DOHH2 (cell line): ENCODE measurements at regions not wholly inside any gene's neighbourhood (a gene's known extent, or its start where the extent isn't known, plus 50 kb on each side); places are given as distances from the start of the nearest gene placed in this dataset.

Experiments
- H3F3A ChIP-seq: fragments of 200-600 bp; sonication (generic), shearing (Covaris generic); 2 replicates; pipeline ENCODE4 v1.6.0; 2016; ENCODE audit warnings: antibody characterized with exemption, mild to moderate bottlenecking; ENCODE audit not compliant: control insufficient read depth, insufficient read depth
- H3K27ac ChIP-seq: fragments of 200-600 bp; sonication (generic); 2 replicates; pipeline ENCODE4 v1.5.1; 2014; ENCODE audit warnings: low read depth, mild to moderate bottlenecking, low read length, moderate library complexity
- H3K27me3 ChIP-seq: fragments of 200-600 bp; sonication (generic); 2 replicates; pipeline ENCODE4 v1.6.1; 2014; ENCODE audit warnings: mild to moderate bottlenecking, low read length, mixed read lengths; ENCODE audit not compliant: control insufficient read depth
- H3K36me3 ChIP-seq: fragments of 200-600 bp; sonication (generic); 2 replicates; pipeline ENCODE4 v1.6.1; 2014; ENCODE audit warnings: mild to moderate bottlenecking, low read length, moderate library complexity, mixed read lengths; ENCODE audit not compliant: control insufficient read depth
- H3K4me1 ChIP-seq: fragments of 200-600 bp; sonication (generic); 2 replicates; pipeline ENCODE4 v1.6.1; 2014; ENCODE audit warnings: mild to moderate bottlenecking, low read length, mixed read lengths; ENCODE audit not compliant: control insufficient read depth
- H3K4me2 ChIP-seq: fragments of 200-600 bp; sonication (generic); 2 replicates; pipeline ENCODE4 v1.6.0; 2014; ENCODE audit warnings: mild to moderate bottlenecking, low read length, moderate library complexity
- H3K4me3 ChIP-seq: fragments of 200-600 bp; sonication (generic); 2 replicates; pipeline ENCODE4 v1.5.1; 2014; ENCODE audit warnings: mild to moderate bottlenecking, low read length, mixed read lengths
- H3K79me2 ChIP-seq: fragments of 200-600 bp; sonication (generic); 2 replicates; pipeline ENCODE4 v1.6.1; 2014; ENCODE audit warnings: mild to moderate bottlenecking, low read length, mixed read lengths; ENCODE audit not compliant: control insufficient read depth
- H3K9me2 ChIP-seq: fragments of 200-600 bp; sonication (generic); replicated peaks from 2 replicates; pipeline ENCODE4 v1.6.1; 2014; ENCODE audit warnings: mild to moderate bottlenecking, low read length, mixed read lengths; ENCODE audit not compliant: control insufficient read depth
- H3K9me3 ChIP-seq: fragments of 200-600 bp; sonication (generic); 2 replicates; pipeline ENCODE4 v1.6.1; 2014; ENCODE audit warnings: antibody characterized with exemption, low read length, mixed read lengths; ENCODE audit not compliant: control insufficient read depth, insufficient read depth
- H4K20me1 ChIP-seq: fragments of 200-600 bp; sonication (generic); 2 replicates; pipeline ENCODE4 v1.6.0; 2014; ENCODE audit warnings: low read depth, mild to moderate bottlenecking, antibody characterized with exemption, low read length, moderate library complexity; ENCODE audit not compliant: control insufficient read depth, insufficient read depth
- CTCF ChIP-seq: fragments of 200-600 bp; sonication (generic); IDR thresholded peaks from one replicate; pipeline ENCODE4 v1.5.1; 2014; ENCODE audit warnings: antibody characterized with exemption, mild to moderate bottlenecking, low read depth, low read length; ENCODE audit not compliant: poor library complexity, severe bottlenecking
- EZH2phosphoT487 ChIP-seq: fragments of 200-600 bp; sonication (generic); IDR thresholded peaks from 2 replicates; pipeline ENCODE4 v1.6.1; 2017; ENCODE audit warnings: borderline replicate concordance, mild to moderate bottlenecking, antibody characterized with exemption, low read length, moderate library complexity, mixed read lengths

- no peaks in the 10 kb centered on the region for H3K27me3 ChIP-seq
- TF ChIP-seq CTCF (no peak), EZH2phosphoT487 (no peak)
- H3K4me2 ChIP-seq, result no peak overlapping the region
- no peaks in the 10 kb centered on the region for H3F3A ChIP-seq
- no peak overlapping the region for H3K4me3 ChIP-seq
- H3K27ac ChIP-seq, result no peak overlapping the region
- no peaks in the 10 kb centered on the region for H3K79me2 ChIP-seq
- H3K36me3 ChIP-seq, result no peaks in the 10 kb centered on the region
- H3K9me2 ChIP-seq, result no peaks in the 10 kb centered on the region
- no peaks in the 10 kb centered on the region for H3K4me1 ChIP-seq
- H4K20me1 ChIP-seq, result no peaks in the 10 kb centered on the region
- no peaks in the 10 kb centered on the region for H3K9me3 ChIP-seq
These were observed 76.7 kb downstream of the RBFOX3 start for GRCh38 chr17:79534111-79534510.

DNA sequence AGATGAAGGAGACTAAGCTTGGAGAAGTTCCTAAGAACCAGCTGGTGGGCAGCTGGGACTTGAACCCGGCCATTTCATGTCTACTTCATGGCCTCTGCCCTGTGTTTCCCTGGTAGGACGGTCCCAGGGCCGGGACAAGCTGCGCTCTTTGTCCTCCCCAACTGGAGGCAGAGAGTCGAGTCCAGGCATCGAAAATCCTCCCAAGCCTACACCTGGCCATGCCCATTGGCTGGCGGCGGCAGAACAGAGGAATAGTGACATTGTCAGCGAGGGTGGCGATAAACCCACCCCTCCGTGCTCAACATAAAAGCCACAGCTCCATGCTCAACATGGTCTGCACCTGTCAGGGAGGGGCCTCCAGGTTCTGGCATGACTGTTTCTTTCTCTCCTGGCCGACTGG is 77.7 kb downstream of the RBFOX3 start:
- H3K4me1 ChIP-seq, result no peaks in the 10 kb centered on the region
- H3K36me3 ChIP-seq, result no peaks in the 10 kb centered on the region
- H3F3A ChIP-seq, result no peaks in the 10 kb centered on the region
- H3K4me3 ChIP-seq, result no peak overlapping the region
- no peaks in the 10 kb centered on the region for H3K9me2 ChIP-seq
- no peaks in the 10 kb centered on the region for H3K79me2 ChIP-seq
- H3K27ac ChIP-seq, result no peak overlapping the region
- H3K27me3 ChIP-seq, result no peaks in the 10 kb centered on the region
- no peaks in the 10 kb centered on the region for H4K20me1 ChIP-seq
- no peak overlapping the region for H3K4me2 ChIP-seq
- H3K9me3 ChIP-seq, result no peaks in the 10 kb centered on the region
- TF ChIP-seq EZH2phosphoT487 (no peak), CTCF (no peak)

DNA sequence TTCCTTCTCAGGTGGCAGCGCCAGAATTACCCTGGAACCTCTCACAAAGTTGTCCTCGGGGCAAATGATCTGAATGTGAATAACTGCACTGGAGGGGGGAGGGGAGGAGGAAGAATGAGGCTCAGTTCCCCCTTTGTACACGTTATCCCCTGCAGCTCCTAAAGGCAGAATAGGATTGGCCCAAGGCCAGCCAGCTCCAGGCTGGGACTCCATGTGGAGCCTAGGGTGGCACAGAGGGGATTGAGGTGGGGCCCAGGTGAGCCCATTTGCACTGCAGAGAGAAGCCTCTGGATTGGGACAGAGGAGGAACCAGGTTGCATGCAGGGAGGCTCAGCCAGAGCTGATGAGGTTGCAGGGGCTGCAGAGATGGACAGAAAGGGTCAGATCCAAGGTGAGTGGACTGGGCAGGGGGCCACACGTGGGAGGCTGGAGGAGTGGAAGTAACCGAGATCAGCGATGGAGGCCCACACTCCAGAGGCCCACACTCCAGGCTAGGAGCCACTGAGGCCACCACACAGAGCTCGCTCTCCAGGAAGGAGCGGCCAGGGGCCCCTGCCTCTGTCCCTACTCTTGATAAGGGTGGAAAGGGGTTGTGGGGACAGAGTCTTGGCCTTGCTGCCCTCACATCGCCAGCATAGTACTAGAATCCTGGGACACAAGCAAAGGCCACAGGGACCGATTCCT is 78.6 kb downstream of the RBFOX3 start:
- Histone ChIP-seq H4K20me1 (no peaks in the 10 kb centered on the region), H3K27me3 (no peaks in the 10 kb centered on the region), H3K4me3 (no peak overlapping the region), H3K9me2 (no peaks in the 10 kb centered on the region), H3K36me3 (no peaks in the 10 kb centered on the region), H3K9me3 (no peaks in the 10 kb centered on the region), H3K27ac (no peak overlapping the region), H3K4me2 (no peak overlapping the region), H3K4me1 (no peaks in the 10 kb centered on the region; the same call in 1 of the 2 replicates), H3K79me2 (no peaks in the 10 kb centered on the region), H3F3A (no peaks in the 10 kb centered on the region)
- TF ChIP-seq CTCF (no peak), EZH2phosphoT487 (no peak)
